IPS-18c (cell line): ENCODE measurements at regions not wholly inside any gene's neighbourhood (a gene's known extent, or its start where the extent isn't known, plus 50 kb on each side); places are given as distances from the start of the nearest gene placed in this dataset.

Experiments used
- H3K4me3 ChIP-seq: 2 replicates; pipeline ENCODE4 v1.7.0; 2013; ENCODE audit warnings: low read depth, mild to moderate bottlenecking, low read length, moderate library complexity; ENCODE audit not compliant: insufficient read depth
- H3K9me3 ChIP-seq: one replicate; pipeline ENCODE4 v1.6.1; 2013; ENCODE audit warnings: mild to moderate bottlenecking, low read length, moderate library complexity; ENCODE audit not compliant: control insufficient read depth, insufficient read depth

DNA sequence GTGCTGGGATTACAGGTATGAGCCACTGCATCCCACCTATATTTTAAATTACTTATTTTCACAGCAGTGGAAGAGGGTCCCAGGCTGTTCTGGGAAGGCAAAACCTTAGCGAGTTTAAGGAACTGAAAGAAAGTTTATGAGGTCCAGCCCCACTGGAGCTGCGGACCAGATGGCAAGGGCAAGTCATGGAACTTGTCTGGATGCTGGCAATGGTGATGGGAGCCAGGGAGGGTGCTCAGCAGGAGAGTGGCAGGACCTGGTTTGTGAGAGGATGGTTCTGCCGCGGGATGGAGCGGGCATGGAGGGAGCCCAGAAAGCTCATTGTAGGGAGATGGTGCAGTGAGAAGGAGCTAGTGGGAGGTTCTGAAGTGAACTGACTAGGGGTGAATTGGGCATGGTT is 50.6 kb upstream of the SLC45A1 start:
- Histone ChIP-seq H3K9me3 (no peaks in the 10 kb centered on the region), H3K4me3 (no peak overlapping the region)

DNA sequence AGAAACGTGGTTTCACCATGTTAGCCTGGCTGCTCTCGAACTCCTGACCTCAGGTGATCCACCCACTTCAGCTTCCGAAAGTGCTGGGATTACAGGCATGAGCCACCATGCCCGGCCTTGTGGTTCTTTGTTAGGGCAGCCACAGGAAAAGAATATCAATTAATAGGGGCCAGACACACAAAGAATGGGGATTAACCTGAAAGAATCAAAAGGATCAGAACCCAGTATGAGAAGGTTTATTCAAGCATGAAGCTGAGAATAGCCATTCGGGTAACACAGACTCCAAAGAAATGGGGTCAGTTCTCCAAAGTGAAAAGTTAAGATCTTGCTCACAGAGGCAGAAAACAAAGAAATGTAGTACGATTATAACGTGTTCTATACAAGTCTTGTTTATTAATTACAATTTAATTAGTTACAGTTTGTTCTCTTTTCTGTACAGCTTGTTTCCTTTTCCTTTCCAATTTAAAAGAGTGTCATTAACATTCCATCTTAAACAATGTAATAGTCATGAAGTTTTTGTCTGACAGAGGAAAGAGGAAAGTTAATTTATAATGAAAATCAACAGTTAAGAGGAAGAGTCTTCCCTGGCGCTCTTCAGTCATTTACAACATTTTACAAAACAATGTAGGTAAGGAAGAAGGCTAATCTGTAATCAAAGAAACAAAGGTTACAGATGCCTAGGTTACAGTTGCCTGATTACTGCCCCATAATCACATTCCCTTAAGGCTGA is 51.3 kb upstream of the SLC45A1 start:
- Histone ChIP-seq H3K4me3 (no peak overlapping the region), H3K9me3 (no peaks in the 10 kb centered on the region)

DNA sequence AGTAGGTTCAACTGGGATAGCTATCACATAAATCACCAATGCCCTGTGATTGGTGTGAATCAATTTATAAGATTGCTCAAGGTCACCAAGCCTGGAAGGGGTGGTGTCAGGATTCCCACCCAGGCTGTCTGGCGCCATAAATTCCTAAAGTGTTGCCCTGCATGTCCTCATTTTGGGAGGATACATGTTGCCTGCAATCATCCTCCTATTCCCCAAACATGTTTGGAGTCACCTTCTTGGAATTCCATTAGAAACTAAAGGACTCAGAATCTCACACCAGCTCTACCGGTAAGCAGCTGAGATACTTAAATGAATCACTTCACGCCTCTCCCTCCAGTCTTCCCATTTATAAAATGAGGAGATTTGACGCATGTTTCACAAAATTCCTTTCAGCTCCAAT is 54.1 kb upstream of the SLC45A1 start:
- Histone ChIP-seq H3K4me3 (no peak overlapping the region), H3K9me3 (no peaks in the 10 kb centered on the region)

DNA sequence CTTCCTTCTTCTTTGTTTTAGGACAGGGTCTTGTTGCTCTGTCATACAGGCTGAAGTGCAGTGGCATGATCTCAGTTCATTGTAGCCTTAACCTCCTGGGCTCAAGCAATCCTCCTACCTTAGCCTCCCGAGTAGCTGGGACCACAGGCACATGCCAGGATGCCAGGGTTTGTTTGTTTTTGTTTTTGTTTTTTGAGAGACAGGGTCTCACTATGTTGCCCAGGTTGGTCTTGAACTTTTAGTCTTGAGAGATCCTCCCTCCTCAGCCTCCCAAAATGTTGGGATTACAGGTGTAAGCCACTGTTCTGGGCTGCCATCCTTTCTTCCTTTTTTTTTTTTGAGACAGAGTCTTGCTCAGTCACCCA is 56.5 kb upstream of the SLC45A1 start:
- H3K9me3 ChIP-seq = no peaks in the 10 kb centered on the region
- H3K4me3 ChIP-seq = no peak overlapping the region

- H3K4me3 ChIP-seq = no peak overlapping the region
- H3K9me3 ChIP-seq = no peaks in the 10 kb centered on the region
Observed at GRCh38 chr1:8259498-8260290, 58.2 kb upstream of the SLC45A1 start.

GRCh38 chr1:8257621-8258020 is 60.3 kb upstream of the SLC45A1 start:
- Histone ChIP-seq H3K4me3 (no peak overlapping the region), H3K9me3 (no peaks in the 10 kb centered on the region)

DNA sequence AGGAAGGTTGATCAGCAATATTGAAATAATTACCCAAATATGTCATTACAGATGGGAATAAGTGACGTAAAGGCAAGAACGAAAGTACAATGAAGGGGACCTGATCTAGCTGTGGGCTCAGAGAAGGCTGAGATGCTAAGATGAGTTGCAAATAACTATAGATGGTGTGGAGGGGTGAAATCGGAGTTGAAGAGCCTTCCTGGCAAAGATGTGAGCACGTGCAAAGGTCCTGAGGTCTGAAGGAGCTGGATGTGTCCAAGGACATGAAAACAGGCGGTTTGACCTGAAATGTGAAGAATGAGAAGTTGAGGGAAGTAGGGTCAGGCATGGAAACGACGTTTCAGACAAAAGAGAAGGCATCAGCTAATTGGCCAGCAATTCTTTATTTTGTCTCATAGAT is 61.6 kb upstream of the SLC45A1 start:
- Histone ChIP-seq H3K4me3 (no peak overlapping the region), H3K9me3 (no peaks in the 10 kb centered on the region)

GRCh38 chr1:8255712-8256111 is 62.2 kb upstream of the SLC45A1 start:
- Histone ChIP-seq H3K4me3 (no peak overlapping the region), H3K9me3 (no peaks in the 10 kb centered on the region)

GRCh38 chr1:8252266-8252951 is 65.5 kb upstream of the SLC45A1 start:
- Histone ChIP-seq H3K4me3 (no peak overlapping the region), H3K9me3 (no peaks in the 10 kb centered on the region)

DNA sequence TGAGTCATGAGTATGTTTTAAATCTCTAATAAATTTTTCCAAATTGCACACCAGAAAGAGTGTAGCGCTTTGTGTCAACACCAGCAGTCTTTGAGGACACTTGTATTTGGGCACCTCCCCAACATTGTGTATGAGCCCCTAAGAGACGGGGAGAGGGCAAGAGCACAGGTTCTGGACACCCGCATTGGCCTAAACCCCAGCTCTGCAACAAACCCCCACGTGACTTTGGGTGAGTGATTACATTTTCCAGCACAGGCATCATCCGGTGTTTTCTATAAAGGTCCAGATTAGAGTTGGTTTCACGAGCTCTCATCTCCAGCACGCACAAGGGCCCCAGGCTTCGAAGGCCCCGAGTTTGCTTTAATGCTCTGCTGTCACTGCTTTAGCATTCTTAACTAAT is 66.3 kb upstream of the SLC45A1 start:
- H3K9me3 ChIP-seq = no peaks in the 10 kb centered on the region
- H3K4me3 ChIP-seq = no peak overlapping the region

DNA sequence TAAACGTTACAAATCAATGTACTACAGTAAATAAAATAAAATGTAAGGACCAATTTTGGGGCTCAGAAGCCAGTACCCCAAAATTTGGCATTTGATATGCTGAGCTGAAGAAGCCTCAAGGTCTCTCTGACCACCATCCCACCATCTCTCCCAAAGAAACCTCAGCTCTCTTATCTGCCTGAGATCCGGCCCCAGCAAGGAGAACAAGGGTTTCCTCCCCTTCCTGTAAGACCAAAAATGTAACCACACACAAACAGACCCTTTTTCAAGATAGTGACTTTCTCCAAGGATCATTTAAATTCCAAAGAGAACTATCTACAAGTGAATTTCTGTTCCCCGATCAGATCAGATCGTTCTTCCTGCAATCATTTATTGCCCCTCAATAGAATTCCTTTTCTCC is 68.1 kb upstream of the SLC45A1 start:
- H3K9me3 ChIP-seq = no peaks in the 10 kb centered on the region
- no peak overlapping the region for H3K4me3 ChIP-seq

DNA sequence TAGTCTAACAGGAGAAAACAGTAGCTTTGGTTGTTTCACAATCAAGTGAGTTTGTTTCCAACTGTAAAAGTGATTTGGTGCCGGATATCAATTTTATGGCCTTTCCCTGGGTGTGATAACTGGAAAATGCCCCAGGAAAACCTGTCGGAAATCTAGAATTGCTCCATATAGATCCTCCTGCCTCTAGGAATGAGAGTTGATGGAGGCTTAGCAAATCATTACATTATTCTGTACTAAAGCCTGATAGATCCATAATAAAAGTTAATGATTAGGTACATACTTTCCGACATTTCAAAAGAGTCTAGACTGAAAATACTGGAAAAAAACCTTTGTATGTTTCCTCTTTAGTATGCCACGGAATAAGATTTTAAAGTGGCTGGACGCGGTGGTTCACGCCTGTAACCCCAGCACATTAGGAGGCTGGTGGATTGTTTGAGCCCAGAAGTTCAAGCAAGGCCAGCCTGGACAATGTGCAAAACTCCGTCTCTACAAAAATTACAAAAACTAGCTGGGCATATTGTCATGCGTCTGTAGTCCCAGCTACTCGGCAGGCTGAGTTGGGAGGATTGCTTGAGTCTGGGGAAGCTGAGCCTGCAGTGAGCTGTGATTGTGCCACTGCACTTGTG is 70.0 kb upstream of the SLC45A1 start:
- no peaks in the 10 kb centered on the region for H3K9me3 ChIP-seq
- H3K4me3 ChIP-seq = no peak overlapping the region

- H3K4me3 ChIP-seq = no peak overlapping the region
- H3K9me3 ChIP-seq = no peaks in the 10 kb centered on the region
Observed at GRCh38 chr1:8244304-8244703, 73.6 kb upstream of the SLC45A1 start.

DNA sequence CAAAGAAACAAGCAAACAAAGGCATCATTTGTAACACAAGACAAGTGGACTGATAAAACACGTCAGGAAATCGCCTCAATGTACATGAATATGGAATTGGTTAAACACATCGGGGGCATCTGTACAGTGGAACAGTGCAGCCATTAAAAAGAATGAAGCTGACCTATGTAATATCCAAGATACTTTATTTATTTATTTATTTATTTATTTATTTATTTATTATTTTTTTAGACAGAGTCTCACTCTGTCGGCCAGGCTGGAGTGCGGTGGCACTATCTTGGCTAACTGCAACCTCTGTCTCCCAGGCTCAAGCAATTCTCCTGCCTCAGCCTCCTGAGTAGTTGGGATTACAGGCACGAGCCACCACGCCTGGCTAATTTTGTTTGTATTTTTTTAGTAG is 75.4 kb upstream of the SLC45A1 start:
- no peak overlapping the region for H3K4me3 ChIP-seq
- no peaks in the 10 kb centered on the region for H3K9me3 ChIP-seq

GRCh38 chr1:8241417-8242014 is 76.4 kb upstream of the SLC45A1 start:
- Histone ChIP-seq H3K9me3 (no peaks in the 10 kb centered on the region), H3K4me3 (no peak overlapping the region)

GRCh38 chr1:8239306-8240023 is 78.4 kb upstream of the SLC45A1 start:
- H3K9me3 ChIP-seq = no peaks in the 10 kb centered on the region
- H3K4me3 ChIP-seq = no peak overlapping the region

GRCh38 chr1:8239039-8239305 is 78.9 kb upstream of the SLC45A1 start:
- no peaks in the 10 kb centered on the region for H3K9me3 ChIP-seq
- H3K4me3 ChIP-seq = no peak overlapping the region
